Panc1 (cell line): ENCODE measurements at regions not wholly inside any gene's neighbourhood (a gene's known extent, or its start where the extent isn't known, plus 50 kb on each side); places are given as distances from the start of the nearest gene placed in this dataset.

Experiments
- ATAC-seq: fragments of 200-7000 bp; cut with Tn5 transposase; 2 replicates; pipeline ENCODE4 v1.9.1; 2020; ENCODE audit warnings: mild to moderate bottlenecking, moderate library complexity
- BruUV-seq: library from RNA; stranded (reverse); fragments of 400-500 nt; replicated peaks from 2 replicates; lab custom pipeline; 2021; lab: Mats Ljungman, UMichigan
- CTCF ChIA-PET: fragments of 300-600 bp; sonication (Branson Sonifier 250); formaldehyde crosslinking; loops from one replicate; lab custom pipeline; 2022; ENCODE audit warnings: antibody characterized with exemption; lab: Charles Lee
- POLR2A ChIA-PET: fragments of 300-600 bp; sonication (Branson Sonifier 250); formaldehyde crosslinking; loops from one replicate; lab custom pipeline; 2022; ENCODE audit warnings: antibody characterized with exemption; lab: Charles Lee
- DNase-seq: peaks from one replicate; pipeline ENCODE4 v3.0.0-alpha.2; 2010; ENCODE audit warnings: low read depth, low spot score
- H3K27ac ChIP-seq: 2 replicates; pipeline ENCODE4 v1.5.1; 2011; ENCODE audit warnings: mild to moderate bottlenecking, low read length, inconsistent platforms
- H3K27me3 ChIP-seq: fragments of 200-500 bp; sonication (Bioruptor generic); 2 replicates; pipeline ENCODE4 v1.6.0; 2014; ENCODE audit warnings: low read length, inconsistent platforms; ENCODE audit not compliant: control insufficient read depth, insufficient read depth
- H3K36me3 ChIP-seq: fragments of 200-500 bp; sonication (Bioruptor generic); 2 replicates; pipeline ENCODE4 v1.5.1; 2014; ENCODE audit warnings: inconsistent platforms, mild to moderate bottlenecking, low read length, moderate library complexity; ENCODE audit not compliant: control insufficient read depth, insufficient read depth
- H3K4me1 ChIP-seq: 2 replicates; pipeline ENCODE4 v1.5.1; 2011; ENCODE audit warnings: inconsistent platforms, mild to moderate bottlenecking, low read length, moderate library complexity; ENCODE audit not compliant: control insufficient read depth, insufficient read depth
- H3K4me3 ChIP-seq, 2 experiments: 2 replicates each; pipeline ENCODE4 v1.5.1; 2011 to 2012; ENCODE audit warnings: low read depth in 2 of 2, low read length in 2 of 2, mild to moderate bottlenecking in 2 of 2, inconsistent platforms in 1 of 2, moderate library complexity in 1 of 2
- H3K9me3 ChIP-seq: fragments of 200-500 bp; sonication (Bioruptor generic); 2 replicates; pipeline ENCODE4 v1.5.1; 2014; ENCODE audit warnings: low read depth, mild to moderate bottlenecking, inconsistent platforms, low read length, moderate library complexity; ENCODE audit not compliant: control insufficient read depth, insufficient read depth
- CTCF ChIP-seq: fragments of 450-650 bp; IDR thresholded peaks from 2 replicates; pipeline ENCODE4 v1.5.1; 2017; ENCODE audit warnings: mild to moderate bottlenecking
- POLR2AphosphoS5 ChIP-seq: IDR thresholded peaks from 2 replicates; pipeline ENCODE4 v1.6.1; 2012; ENCODE audit warnings: mild to moderate bottlenecking, low read depth, low read length, moderate library complexity
- REST ChIP-seq, 2 experiments: IDR thresholded peaks; 2 replicates each; pipeline ENCODE4 v1.6.1; 2011 to 2012; ENCODE audit warnings: low read depth in 2 of 2, control low read depth in 1 of 2, low read length in 1 of 2, mild to moderate bottlenecking in 1 of 2, moderate library complexity in 1 of 2; ENCODE audit not compliant: insufficient read depth in 1 of 2
- SIN3A ChIP-seq: IDR thresholded peaks from 2 replicates; pipeline ENCODE4 v1.6.1; 2012; ENCODE audit warnings: low read depth, mild to moderate bottlenecking, low read length, moderate library complexity, borderline replicate concordance; ENCODE audit not compliant: insufficient read depth
- TCF7L2 ChIP-seq: IDR thresholded peaks from 2 replicates; pipeline ENCODE4 v1.6.1; 2011; ENCODE audit warnings: mild to moderate bottlenecking, low read depth, low read length, inconsistent platforms
- in situ Hi-C: cut with HindIII; loops from 2 replicates; pipeline ENCODE4 v1.10.0; 2016; ENCODE audit warnings: low sequenced_read_pairs, low pct_unique_long_range_greater_than_20kb
- intact Hi-C: fragments of 100-400 bp; cut with micrococcal nuclease; formaldehyde crosslinking; loops from one replicate; pipeline ENCODE4 v1.10.0; 2022; ENCODE audit not compliant: unreplicated experiment

GRCh38 chr1:221350091-221350490, 391.8 kb downstream of the DUSP10 start:
- H3K36me3 ChIP-seq: no peaks in the 10 kb centered on the region
- no peaks in the 10 kb centered on the region for H3K9me3 ChIP-seq
- no peak overlapping the region for H3K27ac ChIP-seq
- no peaks in the 10 kb centered on the region for H3K4me1 ChIP-seq
- H3K27me3 ChIP-seq: no peaks in the 10 kb centered on the region
- DNase-seq: no peak
- POLR2A ChIA-PET: no interaction called here
- no peak for ATAC-seq
- in situ Hi-C loops (no loop called here), intact Hi-C loops (no loop called here)
- H3K4me3 ChIP-seq: no peak overlapping the region
- TF ChIP-seq TCF7L2: no peak
- TF ChIP-seq CTCF: no peak
- no peak for TF ChIP-seq SIN3A
- no peak for TF ChIP-seq REST (IDR thresholded peaks at IDR 0.05; ENCODE audit: insufficient read depth in 1 of 2, low read depth in 2 of 2, low read length in 1 of 2)
- TF ChIP-seq POLR2AphosphoS5: no peak
- CTCF ChIA-PET: no interaction called here
- BruUV-seq: no TSS peak

GRCh38 chr1:221356693-221357092, 385.2 kb downstream of the DUSP10 start:
- Histone ChIP-seq H3K27ac (no peak overlapping the region), H3K36me3 (no peaks in the 10 kb centered on the region), H3K4me1 (no peaks in the 10 kb centered on the region), H3K4me3 (no peak overlapping the region), H3K9me3 (no peaks in the 10 kb centered on the region), H3K27me3 (no peaks in the 10 kb centered on the region)
- no peak for ATAC-seq
- in situ Hi-C loops (no loop called here), intact Hi-C loops (no loop called here)
- CTCF ChIA-PET: no interaction called here
- DNase-seq: no peak
- peak; percentile 9; the same call in 1 of the 2 replicates for TF ChIP-seq CTCF
- TF ChIP-seq TCF7L2: no peak
- TF ChIP-seq SIN3A: no peak
- TF ChIP-seq POLR2AphosphoS5: no peak
- TF ChIP-seq REST (IDR thresholded peaks at IDR 0.05; ENCODE audit: insufficient read depth in 1 of 2, low read depth in 2 of 2, low read length in 1 of 2): no peak
- POLR2A ChIA-PET: no interaction called here
- BruUV-seq: no TSS peak
